ENCODE measurements at regions not wholly inside any gene's neighbourhood (a gene's known extent, or its start where the extent isn't known, plus 50 kb on each side); places are given as distances from the start of the nearest gene placed in this dataset.

- no peak overlapping the region for H3K4me3 ChIP-seq (ENCODE audit: low read depth, low read length)
- no peak for TF ChIP-seq CTCF (IDR thresholded peaks at IDR 0.05; ENCODE audit: insufficient read depth, low read depth, low read length)
- DNase-seq (ENCODE audit: low read depth) = no peak
- no peaks in the 10 kb centered on the region for H3K36me3 ChIP-seq (ENCODE audit: control insufficient read depth, insufficient read depth, low read length)
- ChIA-PET POLR2A (no interaction called here), CTCF (no interaction called here)
- no peaks in the 10 kb centered on the region for H3K27me3 ChIP-seq (ENCODE audit: control insufficient read depth, insufficient read depth, low read length)
Observed at GRCh38 chr6:134495203-134495889, 177.4 kb upstream of the SGK1 start.

- H3K27me3 ChIP-seq (ENCODE audit: control insufficient read depth, insufficient read depth, low read length) = no peaks in the 10 kb centered on the region
- no peaks in the 10 kb centered on the region for H3K36me3 ChIP-seq (ENCODE audit: control insufficient read depth, insufficient read depth, low read length)
- TF ChIP-seq CTCF (IDR thresholded peaks at IDR 0.05; ENCODE audit: insufficient read depth, low read depth, low read length) = no peak
- POLR2A ChIA-PET = no interaction called here
- no peak for DNase-seq (ENCODE audit: low read depth)
- no peak overlapping the region for H3K4me3 ChIP-seq (ENCODE audit: low read depth, low read length)
- CTCF ChIA-PET = no interaction called here
Observed at GRCh38 chr6:134493789-134494188, 175.9 kb upstream of the SGK1 start.

GRCh38 chr6:134491477-134491876 is 173.6 kb upstream of the SGK1 start:
- Histone ChIP-seq H3K4me3 (ENCODE audit: low read depth, low read length) (no peak overlapping the region), H3K36me3 (ENCODE audit: control insufficient read depth, insufficient read depth, low read length) (no peaks in the 10 kb centered on the region), H3K27me3 (ENCODE audit: control insufficient read depth, insufficient read depth, low read length) (no peaks in the 10 kb centered on the region)
- no peak for DNase-seq (ENCODE audit: low read depth)
- POLR2A ChIA-PET = no interaction called here
- no peak for TF ChIP-seq CTCF (IDR thresholded peaks at IDR 0.05; ENCODE audit: insufficient read depth, low read depth, low read length)
- CTCF ChIA-PET = interaction anchor here (1.0 kb wide), 1 partner anchor 16 kb away, joined by 3 read pairs; no protein-coding TSS in a partner anchor

- no peaks in the 10 kb centered on the region for H3K27me3 ChIP-seq (ENCODE audit: control insufficient read depth, insufficient read depth, low read length)
- no peak for DNase-seq (ENCODE audit: low read depth)
- ChIA-PET CTCF (interaction anchor here (1.4 kb wide), 1 partner anchor 9 kb away, joined by 3 read pairs; no protein-coding TSS in a partner anchor), POLR2A (no interaction called here)
- no peak for TF ChIP-seq CTCF (IDR thresholded peaks at IDR 0.05; ENCODE audit: insufficient read depth, low read depth, low read length)
- no peaks in the 10 kb centered on the region for H3K36me3 ChIP-seq (ENCODE audit: control insufficient read depth, insufficient read depth, low read length)
- no peak overlapping the region for H3K4me3 ChIP-seq (ENCODE audit: low read depth, low read length)
Observed at GRCh38 chr6:134482593-134483270, 164.8 kb upstream of the SGK1 start.

- CTCF ChIA-PET = interaction anchor here (1.4 kb wide), 1 partner anchor 8 kb away, joined by 3 read pairs; no protein-coding TSS in a partner anchor
- Histone ChIP-seq H3K27me3 (ENCODE audit: control insufficient read depth, insufficient read depth, low read length) (no peaks in the 10 kb centered on the region), H3K36me3 (ENCODE audit: control insufficient read depth, insufficient read depth, low read length) (no peaks in the 10 kb centered on the region), H3K4me3 (ENCODE audit: low read depth, low read length) (no peak overlapping the region)
- POLR2A ChIA-PET = no interaction called here
- TF ChIP-seq CTCF (IDR thresholded peaks at IDR 0.05; ENCODE audit: insufficient read depth, low read depth, low read length) = no peak
- DNase-seq (ENCODE audit: low read depth) = no peak
Observed at GRCh38 chr6:134481966-134482365, 164.1 kb upstream of the SGK1 start.

All from BJ (cell line).